IMR-90 (cell line): ENCODE measurements at regions not wholly inside any gene's neighbourhood (a gene's known extent, or its start where the extent isn't known, plus 50 kb on each side); places are given as distances from the start of the nearest gene placed in this dataset.

Source experiments
- ATAC-seq: fragments of 200-7000 bp; cut with Tn5 transposase; 2 replicates; pipeline ENCODE4 v1.9.1; 2020; ENCODE audit warnings: low read depth, mild to moderate bottlenecking, moderate library complexity
- BruUV-seq: library from RNA; stranded (reverse); fragments of 400-500 nt; replicated peaks from 2 replicates; lab custom pipeline; 2021; lab: Mats Ljungman, UMichigan
- CTCF ChIA-PET: fragments of 300-600 bp; formaldehyde crosslinking; extraction: SDS; loops from one replicate; lab custom pipeline; 2021; ENCODE audit warnings: antibody characterized with exemption; lab: Yijun Ruan, JAX
- POLR2A ChIA-PET: fragments of 300-600 bp; sonication (Branson Sonifier 250); formaldehyde crosslinking; loops from one replicate; lab custom pipeline; 2022; ENCODE audit warnings: antibody characterized with exemption; ENCODE audit not compliant: unreplicated experiment; lab: Charles Lee
- DNase-seq: peaks from one replicate; pipeline ENCODE4 v3.0.0; 2013
- H2AFZ ChIP-seq: replicated peaks from 2 replicates; pipeline ENCODE3; 2013; ENCODE audit warnings: low read length, mild to moderate bottlenecking; ENCODE audit not compliant: poor library complexity
- H2AK5ac ChIP-seq: 2 replicates; pipeline ENCODE4 v1.6.1; 2013; ENCODE audit warnings: low read depth, low read length, inconsistent platforms
- H2AK9ac ChIP-seq: replicated peaks from 2 replicates; pipeline ENCODE3; 2013; ENCODE audit warnings: mild to moderate bottlenecking, low read depth, low read length, moderate library complexity; ENCODE audit not compliant: poor library complexity
- H2BK120ac ChIP-seq: 2 replicates; pipeline ENCODE4 v1.6.1; 2013; ENCODE audit warnings: low read depth, low read length, inconsistent platforms
- H2BK15ac ChIP-seq: 3 replicates; pipeline ENCODE4 v1.6.1; 2013; ENCODE audit warnings: low read depth, low read length, inconsistent platforms
- H2BK20ac ChIP-seq: 2 replicates; pipeline ENCODE4 v1.6.1; 2013; ENCODE audit warnings: low read depth, mild to moderate bottlenecking, inconsistent platforms, low read length, moderate library complexity
- H2BK5ac ChIP-seq: 2 replicates; pipeline ENCODE4 v1.6.1; 2013; ENCODE audit warnings: mild to moderate bottlenecking, low read depth, low read length, inconsistent platforms; ENCODE audit not compliant: poor library complexity, severe bottlenecking
- H3K14ac ChIP-seq: replicated peaks from 2 replicates; pipeline ENCODE4 v1.6.1; 2013; ENCODE audit warnings: low read depth, low read length, inconsistent platforms
- H3K18ac ChIP-seq: 2 replicates; pipeline ENCODE4 v1.6.1; 2013; ENCODE audit warnings: low read depth, low read length, control low read depth
- H3K23ac ChIP-seq: 2 replicates; pipeline ENCODE4 v1.6.1; 2013; ENCODE audit warnings: low read depth, low read length, inconsistent platforms
- H3K27ac ChIP-seq: 2 replicates; pipeline ENCODE4 v1.5.1; 2013; ENCODE audit warnings: mild to moderate bottlenecking, control low read depth, low read length; ENCODE audit not compliant: insufficient read depth
- H3K27me3 ChIP-seq: 2 replicates; pipeline ENCODE4 v1.6.1; 2013; ENCODE audit warnings: low read length; ENCODE audit not compliant: control insufficient read depth, insufficient read depth
- H3K36me3 ChIP-seq: 2 replicates; pipeline ENCODE4 v1.6.1; 2013; ENCODE audit warnings: low read length, mixed read lengths; ENCODE audit not compliant: control insufficient read depth, insufficient read depth
- H3K4ac ChIP-seq: 2 replicates; pipeline ENCODE4 v1.6.1; 2013; ENCODE audit warnings: low read depth, low read length, inconsistent platforms
- H3K4me1 ChIP-seq: 2 replicates; pipeline ENCODE4 v1.6.1; 2013; ENCODE audit warnings: low read length, mixed read lengths; ENCODE audit not compliant: control insufficient read depth, insufficient read depth
- H3K4me2 ChIP-seq: 2 replicates; pipeline ENCODE4 v1.6.1; 2013; ENCODE audit warnings: low read depth, mild to moderate bottlenecking, control low read depth, low read length, moderate library complexity
- H3K4me3 ChIP-seq: 2 replicates; pipeline ENCODE4 v1.5.1; 2013; ENCODE audit warnings: low read depth, mild to moderate bottlenecking, control low read depth, low read length, moderate library complexity; ENCODE audit not compliant: insufficient read depth
- H3K56ac ChIP-seq: 2 replicates; pipeline ENCODE4 v1.6.1; 2013; ENCODE audit warnings: low read length, inconsistent platforms; ENCODE audit not compliant: insufficient read depth; ENCODE audit errors: extremely low read depth
- H3K79me1 ChIP-seq, 2 experiments: 2 replicates each; pipeline ENCODE4 v1.6.1; 2013; ENCODE audit warnings: low read length in 2 of 2, inconsistent platforms in 1 of 2, low read depth in 1 of 2
- H3K9ac ChIP-seq: 2 replicates; pipeline ENCODE4 v1.6.1; 2013; ENCODE audit warnings: low read depth, low read length, control low read depth
- H3K9me1 ChIP-seq: 2 replicates; pipeline ENCODE4 v1.6.1; 2013; ENCODE audit warnings: low read length, inconsistent platforms; ENCODE audit not compliant: insufficient read depth
- H3K9me3 ChIP-seq: 2 replicates; pipeline ENCODE4 v1.6.1; 2013; ENCODE audit warnings: low read length; ENCODE audit not compliant: control insufficient read depth, insufficient read depth
- H4K20me1 ChIP-seq: 2 replicates; pipeline ENCODE4 v1.6.1; 2013; ENCODE audit warnings: low read length, inconsistent platforms; ENCODE audit not compliant: insufficient read depth
- H4K5ac ChIP-seq: 2 replicates; pipeline ENCODE4 v1.6.1; 2013; ENCODE audit warnings: mild to moderate bottlenecking, low read depth, low read length, control low read depth
- H4K8ac ChIP-seq, 2 experiments: 2 replicates each; pipeline ENCODE4 v1.6.1; 2013; ENCODE audit warnings: low read depth in 2 of 2, low read length in 2 of 2, control low read depth in 1 of 2, inconsistent platforms in 1 of 2
- H4K91ac ChIP-seq: 2 replicates; pipeline ENCODE4 v1.6.1; 2013; ENCODE audit warnings: low read depth, low read length, inconsistent platforms; ENCODE audit not compliant: insufficient read depth
- FOS ChIP-seq: fragments of 150-350 bp; IDR thresholded peaks from 2 replicates; pipeline ENCODE4 v1.6.1; 2016; ENCODE audit warnings: low read depth, low read length
- MAZ ChIP-seq: IDR thresholded peaks from 2 replicates; pipeline ENCODE4 v1.6.1; 2012; ENCODE audit warnings: low read depth, mild to moderate bottlenecking, low read length, improper control_type of control experiment, moderate library complexity, borderline replicate concordance
- MXI1 ChIP-seq: IDR thresholded peaks from 2 replicates; pipeline ENCODE4 v1.6.1; 2012; ENCODE audit warnings: low read depth, mild to moderate bottlenecking, low read length, moderate library complexity, borderline replicate concordance
- NFE2L2 ChIP-seq: fragments of 150-350 bp; IDR thresholded peaks from 2 replicates; pipeline ENCODE4 v1.6.1; 2016; ENCODE audit warnings: low read depth, mild to moderate bottlenecking, low read length
- RFX5 ChIP-seq: IDR thresholded peaks from 2 replicates; pipeline ENCODE4 v1.8.0; 2012; ENCODE audit warnings: low read depth, mild to moderate bottlenecking, low read length, moderate library complexity
- USF2 ChIP-seq: fragments of 150-350 bp; IDR thresholded peaks from 2 replicates; pipeline ENCODE4 v1.6.1; 2017; ENCODE audit warnings: mild to moderate bottlenecking, antibody characterized with exemption, low read length, low read depth
- whole genome bisulfite sequencing, 2 experiments: methylation state at CpG; one replicate each; pipeline versions ENCODE4 v1.1.5 to v1.1.7; 2013; ENCODE audit warnings: missing lambda C conversion rate in 2 of 2; ENCODE audit not compliant: insufficient read length in 1 of 2; ENCODE audit errors: extremely low coverage in 2 of 2; 5-methylcytosine and 5-hydroxymethylcytosine counted together
- dilution Hi-C: fragments of 300-500 bp; cut with HindIII; formaldehyde crosslinking; loops from one replicate; pipeline ENCODE4 v1.14.3; 2018; ENCODE audit warnings: low sequenced_read_pairs; ENCODE audit not compliant: unreplicated experiment
- in situ Hi-C: fragments of 300-500 bp; cut with MboI; formaldehyde crosslinking; loops from 3 replicates; pipeline ENCODE4 v1.14.3; 2019; ENCODE audit warnings: low sequenced_read_pairs, inconsistent platforms, mixed read lengths
- intact Hi-C: fragments of 100-400 bp; cut with micrococcal nuclease; formaldehyde crosslinking; loops from 2 replicates; pipeline ENCODE4 v1.10.0; 2022

GRCh38 chr21:19141511-19141910 is 737.9 kb upstream of the TMPRSS15 start:
- POLR2A ChIA-PET, result no interaction called here

More at GRCh38 chr21:19141511-19141910, 737.9 kb upstream of the TMPRSS15 start:
- H2AK9ac ChIP-seq, result no peak overlapping the region
- in situ Hi-C loops (no loop called here), intact Hi-C loops (no loop called here), dilution Hi-C loops (no loop called here)
- no peak overlapping the region for H2BK120ac ChIP-seq
- no peak overlapping the region for H3K18ac ChIP-seq
- H3K4ac ChIP-seq, result no peak overlapping the region
- H4K20me1 ChIP-seq, result no peaks in the 10 kb centered on the region
- H3K4me3 ChIP-seq, result no peak overlapping the region
- no peak overlapping the region for H3K9ac ChIP-seq
- no peak overlapping the region for H3K4me2 ChIP-seq
- H3K9me1 ChIP-seq, result no peaks in the 10 kb centered on the region
- H4K91ac ChIP-seq, result no peak overlapping the region
- CTCF ChIA-PET, result no interaction called here
- peaks cover 8% of the 10 kb centered on the region for H3K9me3 ChIP-seq
- no peak overlapping the region for H3K56ac ChIP-seq
- H2AFZ ChIP-seq, result no peak overlapping the region
- no peaks in the 10 kb centered on the region for H3K79me1 ChIP-seq
- no peak for DNase-seq
- H3K4me1 ChIP-seq, result no peaks in the 10 kb centered on the region
- ATAC-seq, result no peak
- no TSS peak for BruUV-seq
- no peak overlapping the region for H4K8ac ChIP-seq
- H2BK15ac ChIP-seq, result no peak overlapping the region
- H4K5ac ChIP-seq, result no peak overlapping the region
- no peak overlapping the region for H3K14ac ChIP-seq
- TF ChIP-seq MXI1, result no peak
- TF ChIP-seq FOS, result no peak
- no peak for TF ChIP-seq NFE2L2
- no peak for TF ChIP-seq RFX5
- TF ChIP-seq USF2, result no peak
- no peak for TF ChIP-seq MAZ
- H3K23ac ChIP-seq, result no peak overlapping the region
- no peaks in the 10 kb centered on the region for H3K36me3 ChIP-seq
- no peak overlapping the region for H3K27ac ChIP-seq
- no peak overlapping the region for H2BK20ac ChIP-seq
- no peak overlapping the region for H2BK5ac ChIP-seq
- no peaks in the 10 kb centered on the region for H3K27me3 ChIP-seq
- no CpG with 5 or more reads among the region's 2 CpGs for WGBS, 2 experiments
- no peak overlapping the region for H2AK5ac ChIP-seq
